Activated CD8-positive, alpha-beta memory T cell treated with anti-CD3 and anti-CD28 coated beads for 36 hours (primary cell): ENCODE measurements at regions not wholly inside any gene's neighbourhood (a gene's known extent, or its start where the extent isn't known, plus 50 kb on each side); places are given as distances from the start of the nearest gene placed in this dataset.
"Not testable (repeated sequence)": the region's sequence is repeated elsewhere in the genome, so short reads cannot be mapped to it uniquely, and the experiment has no call there.

Experiments used
- CTCF ChIA-PET: fragments of 350-600 bp; sonication (Branson Sonifier 250); formaldehyde crosslinking; loops from one replicate; lab custom pipeline; 2021; ENCODE audit warnings: antibody characterized with exemption; lab: Charles Lee
- POLR2A ChIA-PET: fragments of 350-600 bp; sonication (Branson Sonifier 250); formaldehyde crosslinking; loops from one replicate; lab custom pipeline; 2021; ENCODE audit warnings: antibody characterized with exemption; lab: Charles Lee

DNA sequence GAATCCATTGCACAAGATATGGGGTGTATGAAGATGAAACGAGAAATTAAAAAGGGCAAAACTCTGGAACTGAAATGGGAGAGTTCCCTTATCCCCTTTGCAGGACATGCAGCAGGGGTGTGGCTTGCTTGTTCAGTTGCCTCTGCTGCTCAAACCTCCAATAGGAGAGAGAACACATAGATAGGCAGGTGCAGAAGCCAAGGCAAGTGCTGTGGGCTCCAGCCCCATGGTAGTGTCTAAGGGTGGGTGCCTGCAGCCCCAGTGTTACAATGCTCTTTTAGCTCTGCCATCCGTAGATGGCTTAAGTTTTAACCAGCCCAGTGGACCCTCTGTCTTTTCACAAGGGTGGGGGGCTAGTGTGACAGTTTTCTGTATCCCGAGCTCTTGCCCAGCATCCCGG, 69.7 kb downstream of the CMAS start:
- ChIA-PET CTCF (no interaction called here), POLR2A (no interaction called here)

DNA sequence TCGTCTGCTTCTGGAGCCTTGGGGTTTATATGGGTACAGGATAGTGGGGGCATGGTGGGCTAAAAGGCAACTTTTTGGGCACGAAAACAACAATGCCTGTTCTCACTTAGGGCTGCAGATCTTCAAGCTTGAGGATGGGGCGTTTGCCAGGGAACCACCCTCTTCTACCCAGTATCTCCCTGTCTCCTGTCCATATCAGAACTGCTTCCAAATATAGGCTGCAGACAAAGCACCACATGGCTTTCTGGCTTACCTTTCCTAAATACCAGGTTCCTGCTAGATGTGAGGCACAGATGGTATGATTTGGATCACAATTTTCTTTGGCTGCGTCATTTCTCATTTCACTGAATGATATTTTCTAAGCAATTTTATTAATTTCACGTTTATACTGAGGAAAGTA, 70.4 kb downstream of the CMAS start:
- POLR2A ChIA-PET, result no interaction called here
- CTCF ChIA-PET, result no interaction called here

DNA sequence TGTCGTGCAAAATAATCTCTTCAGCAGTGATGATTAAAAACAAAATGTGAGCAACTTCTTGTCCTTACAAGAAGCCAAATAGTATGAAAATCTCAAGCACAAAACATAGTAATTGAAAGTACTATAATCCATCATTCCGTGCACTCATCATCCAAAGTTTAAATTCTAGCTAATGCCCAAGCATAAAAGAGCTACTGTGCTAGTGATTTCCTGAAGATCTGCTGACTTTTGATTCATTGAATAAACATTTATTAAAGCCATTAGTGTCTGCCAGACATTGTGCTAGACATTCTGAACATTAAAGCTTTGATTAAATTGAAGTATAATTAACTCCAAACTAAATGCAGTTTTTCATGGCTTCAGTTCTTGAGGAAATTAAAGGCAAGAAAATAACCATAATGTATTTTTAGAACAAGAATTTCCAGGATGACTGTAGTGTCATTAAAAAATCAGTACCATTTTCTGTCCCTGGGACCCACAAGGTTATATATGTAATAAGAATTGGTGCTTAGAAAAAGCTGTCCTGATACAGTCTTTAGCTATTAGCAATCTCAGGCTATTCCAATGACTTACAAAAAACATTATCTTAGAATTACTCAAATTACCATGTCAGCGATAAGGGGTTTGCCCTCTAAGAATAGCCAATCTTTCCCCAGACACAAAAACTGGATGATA, 71.7 kb downstream of the CMAS start:
- POLR2A ChIA-PET, result no interaction called here
- CTCF ChIA-PET, result no interaction called here

DNA sequence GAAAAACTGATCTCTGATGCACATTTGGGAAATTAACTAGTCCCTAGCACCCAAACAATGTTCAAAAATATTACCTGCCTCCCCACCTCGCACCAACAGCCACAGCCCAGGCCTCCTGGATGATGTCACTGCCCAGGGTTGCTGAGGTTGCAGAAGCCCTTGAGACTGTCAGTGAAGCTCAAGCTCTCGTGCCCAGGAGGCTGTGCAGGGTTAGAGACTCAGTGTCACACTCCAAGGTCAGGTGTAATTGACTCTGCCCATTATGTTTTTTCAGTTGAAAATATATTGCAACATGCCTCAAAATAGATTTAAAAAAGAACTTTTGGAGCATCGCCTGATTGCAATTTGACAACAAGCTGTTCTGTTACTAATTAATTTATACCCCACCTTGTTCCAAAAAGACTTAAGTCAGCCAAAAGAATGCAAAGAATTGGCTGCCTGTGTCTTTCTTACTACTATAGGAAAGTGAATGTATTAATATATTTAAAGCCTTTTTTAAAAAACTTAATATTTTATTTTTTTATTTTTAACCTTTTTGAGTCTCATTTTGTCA, 72.3 kb downstream of the CMAS start:
- ChIA-PET POLR2A (no interaction called here), CTCF (no interaction called here)

DNA sequence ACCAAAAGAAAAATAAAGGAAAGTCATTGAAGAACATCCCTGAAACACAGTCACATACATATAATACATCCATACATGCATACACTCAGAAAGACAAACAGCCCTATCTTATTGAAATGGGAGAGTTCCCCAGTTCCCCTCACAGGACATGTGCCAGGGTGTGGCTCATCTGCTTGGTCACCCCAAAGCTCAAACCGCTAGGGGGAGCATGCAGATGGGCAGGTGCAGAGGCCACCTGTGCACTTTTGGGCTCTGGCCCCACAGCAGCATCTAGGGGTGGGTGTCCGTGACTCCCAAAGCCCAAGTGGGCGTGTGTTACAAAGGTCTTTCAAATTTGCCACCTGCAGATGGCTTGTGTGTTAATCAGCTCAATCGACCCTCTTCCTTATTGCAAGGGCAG, 75.2 kb downstream of the CMAS start:
- POLR2A ChIA-PET, result no interaction called here
- CTCF ChIA-PET, result interaction anchor here (1.0 to 1.6 kb wide), 3 partner anchors 214 to 387 kb away, joined by 3 to 7 read pairs (median 5); no protein-coding TSS in a partner anchor

DNA sequence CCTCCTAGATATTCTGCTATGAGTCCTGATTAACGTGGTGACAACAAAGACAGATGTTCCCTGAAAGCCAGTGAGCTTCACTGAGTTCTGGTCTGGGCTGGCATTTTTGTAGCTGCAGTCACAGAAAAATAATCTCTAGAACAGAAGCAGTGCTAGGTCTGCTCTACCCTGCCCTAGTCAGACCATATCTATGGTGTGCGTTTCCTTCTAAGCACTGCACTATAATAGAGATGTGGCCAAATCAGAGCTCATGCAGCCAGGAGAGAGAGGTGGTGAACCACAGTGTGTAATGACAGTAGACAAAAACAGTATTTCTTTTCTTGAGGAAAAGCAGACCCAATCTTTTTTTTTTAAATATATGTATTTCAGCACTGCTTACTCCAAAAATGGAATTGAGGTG, 76.3 kb downstream of the CMAS start:
- ChIA-PET POLR2A (no interaction called here), CTCF (interaction anchor here (1.0 to 1.6 kb wide), 2 partner anchors 213 to 386 kb away, joined by 5 to 7 read pairs; no protein-coding TSS in a partner anchor)

DNA sequence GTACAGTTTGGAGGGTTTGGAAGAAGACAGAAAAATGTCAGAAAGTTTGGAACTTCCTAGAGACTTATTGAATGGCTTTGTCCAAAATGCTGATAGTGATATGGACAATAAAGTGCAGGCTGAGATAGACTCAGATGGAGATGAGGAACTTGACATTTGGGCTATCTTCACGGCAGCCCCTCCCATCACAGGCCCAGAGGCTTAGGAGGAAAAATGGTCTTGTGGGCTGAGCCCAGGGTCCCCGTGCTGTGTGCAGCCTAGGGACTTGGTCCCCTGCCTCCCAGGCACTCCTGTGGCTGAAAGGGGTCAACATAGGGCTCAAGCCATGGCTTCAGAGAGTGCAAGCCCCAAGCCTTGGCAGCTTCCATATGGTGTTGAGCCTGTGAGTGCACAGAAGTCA, 79.0 kb downstream of the CMAS start:
- POLR2A ChIA-PET, result no interaction called here
- CTCF ChIA-PET, result no interaction called here

DNA sequence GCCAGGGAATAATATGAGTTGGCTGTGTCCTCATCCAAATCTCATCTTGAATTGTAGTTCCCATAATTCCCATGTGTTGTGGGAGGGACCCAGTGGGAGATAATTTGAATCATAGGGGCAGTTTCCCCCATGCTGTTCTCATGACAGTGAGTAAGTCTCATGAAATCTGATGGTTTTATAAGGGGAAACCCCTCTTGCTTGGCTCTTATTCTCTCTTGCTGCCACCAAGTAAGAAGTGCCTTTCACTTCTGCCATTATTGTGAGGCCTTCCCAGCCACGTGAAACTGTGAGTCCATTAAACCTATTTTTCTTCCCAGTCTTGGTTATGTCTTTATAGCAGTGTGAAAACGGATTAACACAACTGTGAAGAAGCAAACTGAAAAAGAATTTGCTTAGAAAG, 80.1 kb downstream of the CMAS start:
- CTCF ChIA-PET, POLR2A ChIA-PET: not testable (repeated sequence)

DNA sequence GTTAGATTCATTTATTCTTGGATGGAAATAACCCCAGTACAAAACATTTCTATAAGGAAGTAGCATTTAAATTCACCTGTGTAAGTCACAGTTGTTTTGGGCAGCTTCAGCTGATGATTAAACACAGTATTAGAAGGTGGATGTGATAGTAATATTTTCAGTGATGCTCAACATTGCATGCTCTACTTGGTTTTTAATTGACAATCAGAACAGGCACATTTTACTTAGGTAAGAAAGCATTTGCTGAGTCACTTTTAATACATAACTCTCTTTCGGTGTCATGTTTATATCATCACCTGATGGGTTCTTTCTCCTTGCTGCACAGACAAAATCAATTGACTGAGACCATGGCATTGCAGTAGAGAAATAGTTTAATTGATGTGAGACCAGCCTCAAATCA, 80.7 kb downstream of the CMAS start:
- ChIA-PET POLR2A (no interaction called here), CTCF (no interaction called here)

DNA sequence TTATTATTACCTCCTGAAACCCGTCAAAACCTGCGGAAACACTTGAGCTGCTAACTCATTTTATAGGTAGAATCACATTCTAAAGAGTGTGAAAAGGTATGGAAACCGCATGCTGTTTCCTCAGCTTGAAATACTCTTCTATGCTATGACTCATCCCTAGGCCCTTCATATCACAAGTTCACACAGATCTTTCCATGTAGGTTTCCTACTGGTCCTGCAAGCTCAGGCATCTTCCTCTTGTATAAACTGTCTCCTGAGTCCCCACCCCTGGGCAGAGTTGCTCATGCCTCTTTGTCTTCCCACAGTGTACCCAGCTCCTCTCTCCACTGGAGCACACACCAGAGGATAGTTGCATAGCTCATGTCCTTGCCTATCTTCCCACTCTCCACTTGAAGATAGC, 84.7 kb downstream of the CMAS start:
- CTCF ChIA-PET, result interaction anchor here (1.1 kb wide), 1 partner anchor 205 kb away, joined by 3 read pairs; no protein-coding TSS in a partner anchor
- POLR2A ChIA-PET, result no interaction called here

DNA sequence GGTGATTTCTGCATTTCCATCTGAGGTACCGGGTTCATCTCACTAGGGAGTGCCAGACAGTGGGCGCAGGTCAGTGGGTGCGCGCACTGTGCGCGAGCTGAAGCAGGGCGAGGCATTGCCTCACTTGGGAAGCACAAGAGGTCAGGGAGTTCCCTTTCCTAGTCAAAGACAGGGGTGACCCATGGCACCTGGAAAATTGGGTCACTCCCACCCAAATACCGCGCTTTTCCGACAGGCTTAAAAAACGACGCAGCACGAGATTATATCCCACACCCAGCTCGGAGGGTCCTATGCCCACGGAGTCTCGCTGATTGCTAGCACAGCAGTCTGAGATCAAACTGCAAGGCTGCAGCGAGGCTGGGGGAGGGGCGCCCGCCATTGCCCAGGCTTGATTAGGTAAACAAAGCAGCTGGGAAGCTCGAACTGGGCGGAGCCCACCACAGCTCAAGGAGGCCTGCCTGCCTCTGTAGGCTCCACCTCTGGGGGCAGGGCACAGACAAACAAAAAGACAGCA, 90.6 kb downstream of the CMAS start:
- CTCF ChIA-PET, POLR2A ChIA-PET: not testable (repeated sequence)
